Activated CD8-positive, alpha-beta T cell treated with anti-CD3 and anti-CD28 coated beads for 36 hours (primary cell): ENCODE measurements at regions not wholly inside any gene's neighbourhood (a gene's known extent, or its start where the extent isn't known, plus 50 kb on each side); places are given as distances from the start of the nearest gene placed in this dataset.

Experiments used
- ATAC-seq: fragments of 200-7000 bp; cut with Tn5 transposase; one replicate; pipeline ENCODE4 v1.10.0; 2021; ENCODE audit warnings: mild to moderate bottlenecking, moderate library complexity
- CTCF ChIA-PET: fragments of 350-600 bp; sonication (Branson Sonifier 250); formaldehyde crosslinking; loops from one replicate; lab custom pipeline; 2021; ENCODE audit warnings: antibody characterized with exemption; lab: Charles Lee
- POLR2A ChIA-PET: fragments of 350-600 bp; sonication (Branson Sonifier 250); formaldehyde crosslinking; loops from one replicate; lab custom pipeline; 2021; ENCODE audit warnings: antibody characterized with exemption; lab: Charles Lee
- DNase-seq: peaks from one replicate; pipeline ENCODE4 v3.0.0-alpha.2; 2020
- H3K27ac Mint-ChIP-seq: one replicate; pipeline ENCODE4 v1.8.0; 2021; ENCODE audit warnings: mild to moderate bottlenecking, mixed read lengths
- H3K27me3 Mint-ChIP-seq: one replicate; pipeline ENCODE4 v1.8.0; 2021; ENCODE audit warnings: mixed read lengths
- H3K36me3 Mint-ChIP-seq: one replicate; pipeline ENCODE4 v1.8.0; 2021; ENCODE audit warnings: low read depth, mixed read lengths
- H3K4me1 Mint-ChIP-seq: one replicate; pipeline ENCODE4 v1.8.0; 2021; ENCODE audit warnings: low read depth, mixed read lengths
- H3K4me3 Mint-ChIP-seq: one replicate; pipeline ENCODE4 v1.8.0; 2021; ENCODE audit warnings: mild to moderate bottlenecking, moderate library complexity, mixed read lengths
- H3K9me3 Mint-ChIP-seq: one replicate; pipeline ENCODE4 v1.8.0; 2021; ENCODE audit warnings: mixed read lengths
- CTCF ChIP-seq: fragments of 200-600 bp; IDR thresholded peaks from one replicate; pipeline ENCODE4 v1.8.0; 2022; ENCODE audit warnings: antibody characterized with exemption, mild to moderate bottlenecking
- intact Hi-C: fragments of 100-400 bp; cut with micrococcal nuclease; formaldehyde crosslinking; loops from one replicate; pipeline ENCODE4 v1.10.0; 2022

GRCh38 chr19:34841780-34842179 lies 68.8 kb upstream of the ZNF599 start:
- ATAC-seq (no peak), DNase-seq (no peak)
- no peaks in the 10 kb centered on the region for H3K27me3 Mint-ChIP-seq
- no peak overlapping the region for H3K27ac Mint-ChIP-seq
- intact Hi-C loops: no loop called here
- ChIA-PET POLR2A (no interaction called here), CTCF (no interaction called here)
- H3K36me3 Mint-ChIP-seq: no peaks in the 10 kb centered on the region
- no peak overlapping the region for H3K4me3 Mint-ChIP-seq
- H3K4me1 Mint-ChIP-seq: peaks cover 11% of the 10 kb centered on the region
- no peak for TF ChIP-seq CTCF
- no peaks in the 10 kb centered on the region for H3K9me3 Mint-ChIP-seq

- TF ChIP-seq CTCF: peak; percentile 54
- intact Hi-C loops: no loop called here
- H3K36me3 Mint-ChIP-seq: no peaks in the 10 kb centered on the region
- no peaks in the 10 kb centered on the region for H3K9me3 Mint-ChIP-seq
- H3K4me1 Mint-ChIP-seq: peaks cover 11% of the 10 kb centered on the region
- ChIA-PET POLR2A (interaction anchor here (0.6 to 1.5 kb wide), 3 partner anchors 8 to 134 kb away, joined by 3 to 4 read pairs (median 3); no protein-coding TSS in a partner anchor), CTCF (interaction anchor here (0.6 to 2.3 kb wide), 16 partner anchors 8 to 302 kb away, joined by 3 to 8 read pairs (median 4); partner anchors contain the start of gene ZNF30)
- H3K27me3 Mint-ChIP-seq: no peaks in the 10 kb centered on the region
- H3K27ac Mint-ChIP-seq: no peak overlapping the region
- DNase-seq (peak; percentile 58), ATAC-seq (peak; percentile 62)
- H3K4me3 Mint-ChIP-seq: peak overlapping the region; percentile 22
Observed at GRCh38 chr19:34838753-34839431, 65.9 kb upstream of the ZNF599 start.

GRCh38 chr19:34838248-34838647 lies 65.2 kb upstream of the ZNF599 start:
- no peak for DNase-seq
- no peak for ATAC-seq
- CTCF ChIA-PET: interaction anchor here (1.0 to 2.3 kb wide), 14 partner anchors 8 to 277 kb away, joined by 3 to 8 read pairs (median 4); partner anchors contain the start of gene ZNF30
- Mint-ChIP-seq H3K27me3 (no peaks in the 10 kb centered on the region), H3K36me3 (no peaks in the 10 kb centered on the region), H3K4me3 (peak overlapping the region; percentile 22), H3K27ac (no peak overlapping the region), H3K9me3 (no peaks in the 10 kb centered on the region), H3K4me1 (peaks cover 11% of the 10 kb centered on the region)
- intact Hi-C loops: no loop called here
- no peak for TF ChIP-seq CTCF
- POLR2A ChIA-PET: interaction anchor here (1.5 kb wide), 1 partner anchor 9 kb away, joined by 4 read pairs; no protein-coding TSS in a partner anchor

GRCh38 chr19:34837262-34837661 lies 64.2 kb upstream of the ZNF599 start:
- intact Hi-C loops: no loop called here
- ChIA-PET POLR2A (interaction anchor here (0.5 kb wide), 1 partner anchor 250 kb away, joined by 3 read pairs; no protein-coding TSS in a partner anchor), CTCF (interaction anchor here (0.7 to 2.3 kb wide), 5 partner anchors 15 to 254 kb away, joined by 3 to 7 read pairs (median 3); no protein-coding TSS in a partner anchor)

More at GRCh38 chr19:34837262-34837661, 64.2 kb upstream of the ZNF599 start:
- peaks cover 11% of the 10 kb centered on the region for H3K4me1 Mint-ChIP-seq
- TF ChIP-seq CTCF: no peak
- H3K9me3 Mint-ChIP-seq: no peaks in the 10 kb centered on the region
- no peak overlapping the region for H3K27ac Mint-ChIP-seq
- no peaks in the 10 kb centered on the region for H3K27me3 Mint-ChIP-seq
- ATAC-seq (no peak), DNase-seq (no peak)
- H3K4me3 Mint-ChIP-seq: no peak overlapping the region
- H3K36me3 Mint-ChIP-seq: no peaks in the 10 kb centered on the region
